PC-9 (cell line): ENCODE measurements at regions not wholly inside any gene's neighbourhood (a gene's known extent, or its start where the extent isn't known, plus 50 kb on each side); places are given as distances from the start of the nearest gene placed in this dataset.

Experiments
- BruUV-seq: library from RNA; stranded (reverse); fragments of 400-500 nt; replicated peaks from 2 replicates; lab custom pipeline; 2021; lab: Mats Ljungman, UMichigan
- CTCF ChIA-PET: fragments of 300-600 bp; sonication (Branson Sonifier 250); formaldehyde crosslinking; loops from one replicate; lab custom pipeline; 2022; ENCODE audit warnings: antibody characterized with exemption; lab: Charles Lee
- POLR2A ChIA-PET: fragments of 300-600 bp; sonication (Branson Sonifier 250); formaldehyde crosslinking; loops from one replicate; lab custom pipeline; 2022; ENCODE audit warnings: antibody characterized with exemption; ENCODE audit not compliant: unreplicated experiment; lab: Charles Lee
- DNase-seq, 2 experiments: peaks; one replicate each; pipeline versions ENCODE4 v3.0.0 to v3.0.0-alpha.2; 2015 to 2022; ENCODE audit warnings: mixed read lengths in 1 of 2
- H2AFZ ChIP-seq: fragments of 200-600 bp; sonication (generic); 2 replicates; pipeline ENCODE4 v1.8.1; 2017; ENCODE audit warnings: antibody characterized with exemption
- H3F3A ChIP-seq: fragments of 200-600 bp; sonication (generic); 2 replicates; pipeline ENCODE4 v1.8.1; 2017; ENCODE audit warnings: antibody characterized with exemption, mild to moderate bottlenecking, low read depth; ENCODE audit not compliant: insufficient read depth
- H3K27ac ChIP-seq: fragments of 200-600 bp; sonication (generic); 2 replicates; pipeline ENCODE4 v1.6.1; 2016; ENCODE audit warnings: mixed run types
- H3K27me3 ChIP-seq: fragments of 200-600 bp; sonication (generic); 2 replicates; pipeline ENCODE4 v1.6.1; 2016; ENCODE audit warnings: low read depth, mixed run types; ENCODE audit not compliant: insufficient read depth
- H3K36me3 ChIP-seq: fragments of 200-600 bp; sonication (generic); 2 replicates; pipeline ENCODE4 v1.6.1; 2016; ENCODE audit warnings: low read depth, mixed run types
- H3K4me1 ChIP-seq: fragments of 200-600 bp; sonication (generic); replicated peaks from 2 replicates; pipeline ENCODE4 v1.6.1; 2016; ENCODE audit warnings: mixed run types; ENCODE audit not compliant: insufficient read depth
- H3K4me2 ChIP-seq: fragments of 200-600 bp; sonication (generic); 2 replicates; pipeline ENCODE4 v1.6.1; 2017; ENCODE audit warnings: mixed run types
- H3K4me3 ChIP-seq: fragments of 200-600 bp; sonication (generic); 2 replicates; pipeline ENCODE4 v1.6.1; 2016; ENCODE audit warnings: mixed run types
- H3K79me2 ChIP-seq: fragments of 200-600 bp; sonication (generic); 2 replicates; pipeline ENCODE4 v1.6.1; 2017; ENCODE audit warnings: low read depth, mixed run types
- H3K9me2 ChIP-seq: fragments of 200-600 bp; sonication (generic); 2 replicates; pipeline ENCODE4 v1.8.1; 2017; ENCODE audit warnings: mild to moderate bottlenecking; ENCODE audit not compliant: insufficient read depth
- H3K9me3 ChIP-seq: fragments of 200-600 bp; sonication (generic); 2 replicates; pipeline ENCODE4 v1.8.1; 2016; ENCODE audit warnings: low read depth; ENCODE audit not compliant: insufficient read depth
- H4K20me1 ChIP-seq: fragments of 200-600 bp; sonication (generic); 2 replicates; pipeline ENCODE4 v1.8.1; 2017; ENCODE audit not compliant: insufficient read depth
- CTCF ChIP-seq: fragments of 200-600 bp; sonication (generic); conservative IDR thresholded peaks from 2 replicates; pipeline ENCODE4 v1.6.1; 2017; ENCODE audit warnings: mixed run types, antibody characterized with exemption, mild to moderate bottlenecking, moderate library complexity
- EZH2 ChIP-seq: fragments of 200-600 bp; sonication (generic); IDR thresholded peaks from 2 replicates; pipeline ENCODE4 v1.8.0; 2017; ENCODE audit warnings: antibody characterized with exemption, low read depth
- intact Hi-C: fragments of 100-400 bp; cut with micrococcal nuclease; formaldehyde crosslinking; loops from one replicate; pipeline ENCODE4 v1.10.0; 2022; ENCODE audit not compliant: unreplicated experiment

- Histone ChIP-seq H4K20me1 (no peaks in the 10 kb centered on the region), H3K4me1 (no peaks in the 10 kb centered on the region), H3K79me2 (no peaks in the 10 kb centered on the region), H3K36me3 (no peaks in the 10 kb centered on the region), H3K9me3 (no peaks in the 10 kb centered on the region), H3F3A (0 out of 2 replicates have a peak, but pooled peaks cover 8% of the 10 kb centered on the region), H3K9me2 (no peaks in the 10 kb centered on the region), H3K4me2 (no peak overlapping the region), H2AFZ (no peak overlapping the region), H3K27ac (no peak overlapping the region), H3K27me3 (no peaks in the 10 kb centered on the region), H3K4me3 (no peak overlapping the region)
- no peak for DNase-seq
- intact Hi-C loops = no loop called here
- CTCF ChIA-PET = interaction anchor here (0.6 to 1.9 kb wide), 2 partner anchors 136 to 143 kb away, joined by 3 to 13 read pairs; no protein-coding TSS in a partner anchor
- POLR2A ChIA-PET = interaction anchor here (0.6 to 0.9 kb wide), 3 partner anchors 8 to 78 kb away, joined by 3 to 10 read pairs (median 4); no protein-coding TSS in a partner anchor
- BruUV-seq = no TSS peak
- no peak for TF ChIP-seq EZH2
- no peak for TF ChIP-seq CTCF
These were observed 67.5 kb upstream of the MAMDC2 start for GRCh38 chr9:69976152-69976551.

DNA sequence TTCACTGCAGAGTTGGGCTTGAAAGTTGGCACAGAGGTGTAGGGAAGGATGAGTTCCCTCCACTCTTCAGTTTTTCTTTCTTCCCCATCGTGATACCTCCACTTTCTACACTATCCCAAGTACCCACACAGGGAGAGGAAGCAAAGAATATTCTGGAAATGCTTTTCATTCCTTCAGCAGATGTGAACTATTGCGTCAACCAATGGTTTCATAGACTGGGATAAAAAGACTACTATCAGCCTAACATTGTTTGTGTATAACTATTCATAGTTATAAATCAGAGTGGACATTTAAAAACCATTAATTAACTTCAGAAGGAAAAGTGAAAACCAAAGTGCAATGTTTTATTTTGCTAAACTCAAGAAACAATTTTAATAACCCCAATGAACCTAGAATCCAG is 63.6 kb upstream of the MAMDC2 start:
- Histone ChIP-seq H3K27me3 (no peaks in the 10 kb centered on the region), H3F3A (no peaks in the 10 kb centered on the region), H3K9me2 (no peaks in the 10 kb centered on the region), H4K20me1 (no peaks in the 10 kb centered on the region), H3K4me3 (no peak overlapping the region), H3K36me3 (no peaks in the 10 kb centered on the region), H3K9me3 (no peaks in the 10 kb centered on the region), H3K4me2 (no peak overlapping the region), H2AFZ (no peak overlapping the region), H3K79me2 (no peaks in the 10 kb centered on the region), H3K4me1 (no peaks in the 10 kb centered on the region), H3K27ac (no peak overlapping the region)
- ChIA-PET CTCF (no interaction called here), POLR2A (no interaction called here)
- TF ChIP-seq EZH2 (no peak), CTCF (no peak)
- DNase-seq = no peak
- intact Hi-C loops = no loop called here
- BruUV-seq = no TSS peak

- no peaks in the 10 kb centered on the region for H3K4me1 ChIP-seq
- no peaks in the 10 kb centered on the region for H3K79me2 ChIP-seq
- no TSS peak for BruUV-seq
- POLR2A ChIA-PET = no interaction called here
- no peak for DNase-seq
- CTCF ChIA-PET = no interaction called here
- intact Hi-C loops = no loop called here
- no peak overlapping the region for H2AFZ ChIP-seq
- no peaks in the 10 kb centered on the region for H4K20me1 ChIP-seq
- no peaks in the 10 kb centered on the region for H3F3A ChIP-seq
- no peaks in the 10 kb centered on the region for H3K27me3 ChIP-seq
- H3K4me2 ChIP-seq = no peak overlapping the region
- H3K27ac ChIP-seq = no peak overlapping the region
- no peak overlapping the region for H3K4me3 ChIP-seq
- H3K9me3 ChIP-seq = no peaks in the 10 kb centered on the region
- H3K9me2 ChIP-seq = no peaks in the 10 kb centered on the region
- H3K36me3 ChIP-seq = no peaks in the 10 kb centered on the region
- TF ChIP-seq EZH2 (no peak), CTCF (no peak)
These were observed 63.1 kb upstream of the MAMDC2 start for GRCh38 chr9:69980591-69980990.
